ENCODE measurements at regions not wholly inside any gene's neighbourhood (a gene's known extent, or its start where the extent isn't known, plus 50 kb on each side); places are given as distances from the start of the nearest gene placed in this dataset.

GRCh38 chr9:107176436-107177151, 106.5 kb upstream of the RAD23B start:
- H3K27me3 ChIP-seq (ENCODE audit: control insufficient read depth, insufficient read depth, low read length), result no peaks in the 10 kb centered on the region
- peak; percentile 15 to 42 for DNase-seq
- H3K27ac ChIP-seq (ENCODE audit: low read length), result no peak overlapping the region
- H3K4me3 ChIP-seq (ENCODE audit: low read length), result no peak overlapping the region
- H3K9me3 ChIP-seq (ENCODE audit: control insufficient read depth, low read depth, low read length), result no peaks in the 10 kb centered on the region
- 100% methylated on average over 1 of the region's 12 CpGs for WGBS (ENCODE audit: insufficient coverage, low lambda C conversion rate)
- H3K4me1 ChIP-seq (ENCODE audit: control insufficient read depth, insufficient read depth, low read length), result peaks cover 24% of the 10 kb centered on the region
- H3K36me3 ChIP-seq (ENCODE audit: control insufficient read depth, insufficient read depth, low read length), result no peaks in the 10 kb centered on the region

GRCh38 chr9:107177243-107177839, 105.7 kb upstream of the RAD23B start:
- Histone ChIP-seq H3K27me3 (ENCODE audit: control insufficient read depth, insufficient read depth, low read length) (no peaks in the 10 kb centered on the region), H3K4me3 (ENCODE audit: low read length) (no peak overlapping the region), H3K4me1 (ENCODE audit: control insufficient read depth, insufficient read depth, low read length) (peaks cover 24% of the 10 kb centered on the region), H3K27ac (ENCODE audit: low read length) (no peak overlapping the region), H3K9me3 (ENCODE audit: control insufficient read depth, low read depth, low read length) (peaks cover 4% of the 10 kb centered on the region), H3K36me3 (ENCODE audit: control insufficient read depth, insufficient read depth, low read length) (no peaks in the 10 kb centered on the region)
- no peak for DNase-seq
- no CpG with 5 or more reads among the region's 7 CpGs for WGBS (ENCODE audit: insufficient coverage, low lambda C conversion rate)

GRCh38 chr9:107177857-107178256, 105.2 kb upstream of the RAD23B start:
- DNase-seq, result peak; percentile 43 to 81

GRCh38 chr9:107178293-107178692, 104.8 kb upstream of the RAD23B start:
- no CpG with 5 or more reads among the region's 3 CpGs for WGBS (ENCODE audit: insufficient coverage, low lambda C conversion rate)
- Histone ChIP-seq H3K9me3 (ENCODE audit: control insufficient read depth, low read depth, low read length) (peaks cover 13% of the 10 kb centered on the region), H3K4me3 (ENCODE audit: low read length) (no peak overlapping the region), H3K27ac (ENCODE audit: low read length) (peak overlapping the region; percentile 21), H3K36me3 (ENCODE audit: control insufficient read depth, insufficient read depth, low read length) (no peaks in the 10 kb centered on the region), H3K4me1 (ENCODE audit: control insufficient read depth, insufficient read depth, low read length) (peaks cover 24% of the 10 kb centered on the region), H3K27me3 (ENCODE audit: control insufficient read depth, insufficient read depth, low read length) (no peaks in the 10 kb centered on the region)
- peak; percentile 10 to 73 for DNase-seq

More at GRCh38 chr9:107177857-107178256, 105.2 kb upstream of the RAD23B start:
- H3K9me3 ChIP-seq (ENCODE audit: control insufficient read depth, low read depth, low read length), result peaks cover 9% of the 10 kb centered on the region
- H3K4me1 ChIP-seq (ENCODE audit: control insufficient read depth, insufficient read depth, low read length), result peaks cover 24% of the 10 kb centered on the region
- H3K27me3 ChIP-seq (ENCODE audit: control insufficient read depth, insufficient read depth, low read length), result no peaks in the 10 kb centered on the region
- H3K4me3 ChIP-seq (ENCODE audit: low read length), result no peak overlapping the region
- WGBS (ENCODE audit: insufficient coverage, low lambda C conversion rate), result no CpG with 5 or more reads among the region's 5 CpGs
- peak overlapping the region; percentile 21 for H3K27ac ChIP-seq (ENCODE audit: low read length)
- H3K36me3 ChIP-seq (ENCODE audit: control insufficient read depth, insufficient read depth, low read length), result no peaks in the 10 kb centered on the region

- H3K36me3 ChIP-seq (ENCODE audit: control insufficient read depth, insufficient read depth, low read length), result no peaks in the 10 kb centered on the region
- no peaks in the 10 kb centered on the region for H3K27me3 ChIP-seq (ENCODE audit: control insufficient read depth, insufficient read depth, low read length)
- H3K9me3 ChIP-seq (ENCODE audit: control insufficient read depth, low read depth, low read length), result peaks cover 13% of the 10 kb centered on the region
- no peak overlapping the region for H3K4me3 ChIP-seq (ENCODE audit: low read length)
- peaks cover 19% of the 10 kb centered on the region for H3K4me1 ChIP-seq (ENCODE audit: control insufficient read depth, insufficient read depth, low read length)
- WGBS (ENCODE audit: insufficient coverage, low lambda C conversion rate), result no CpG with 5 or more reads among the region's 1 CpG
- H3K27ac ChIP-seq (ENCODE audit: low read length), result no peak overlapping the region
- DNase-seq, result no peak
Observed at GRCh38 chr9:107180206-107180605, 102.9 kb upstream of the RAD23B start.

GRCh38 chr9:107183176-107183575, 99.9 kb upstream of the RAD23B start:
- DNase-seq, result no peak
- peaks cover 2% of the 10 kb centered on the region for H3K4me1 ChIP-seq (ENCODE audit: control insufficient read depth, insufficient read depth, low read length)
- no peaks in the 10 kb centered on the region for H3K36me3 ChIP-seq (ENCODE audit: control insufficient read depth, insufficient read depth, low read length)
- peaks cover 13% of the 10 kb centered on the region for H3K9me3 ChIP-seq (ENCODE audit: control insufficient read depth, low read depth, low read length)
- H3K27me3 ChIP-seq (ENCODE audit: control insufficient read depth, insufficient read depth, low read length), result no peaks in the 10 kb centered on the region
- H3K27ac ChIP-seq (ENCODE audit: low read length), result no peak overlapping the region
- no peak overlapping the region for H3K4me3 ChIP-seq (ENCODE audit: low read length)

GRCh38 chr9:107188376-107188775, 94.7 kb upstream of the RAD23B start:
- whole genome bisulfite sequencing (ENCODE audit: insufficient coverage, low lambda C conversion rate), result no CpG with 5 or more reads among the region's 1 CpG
- no peaks in the 10 kb centered on the region for H3K27me3 ChIP-seq (ENCODE audit: control insufficient read depth, insufficient read depth, low read length)
- no peaks in the 10 kb centered on the region for H3K9me3 ChIP-seq (ENCODE audit: control insufficient read depth, low read depth, low read length)
- H3K4me1 ChIP-seq (ENCODE audit: control insufficient read depth, insufficient read depth, low read length), result peaks cover 6% of the 10 kb centered on the region
- H3K27ac ChIP-seq (ENCODE audit: low read length), result no peak overlapping the region
- H3K36me3 ChIP-seq (ENCODE audit: control insufficient read depth, insufficient read depth, low read length), result no peaks in the 10 kb centered on the region
- no peak for DNase-seq
- H3K4me3 ChIP-seq (ENCODE audit: low read length), result no peak overlapping the region

GRCh38 chr9:107190061-107190935, 92.8 kb upstream of the RAD23B start:
- peaks cover 6% of the 10 kb centered on the region for H3K4me1 ChIP-seq (ENCODE audit: control insufficient read depth, insufficient read depth, low read length)
- 0% methylated on average over 1 of the region's 3 CpGs for WGBS (ENCODE audit: insufficient coverage, low lambda C conversion rate)
- H3K27ac ChIP-seq (ENCODE audit: low read length), result no peak overlapping the region
- no peaks in the 10 kb centered on the region for H3K27me3 ChIP-seq (ENCODE audit: control insufficient read depth, insufficient read depth, low read length)
- H3K9me3 ChIP-seq (ENCODE audit: control insufficient read depth, low read depth, low read length), result no peaks in the 10 kb centered on the region
- no peaks in the 10 kb centered on the region for H3K36me3 ChIP-seq (ENCODE audit: control insufficient read depth, insufficient read depth, low read length)
- peak in 1 of 2 donors; percentile 50 for DNase-seq
- no peak overlapping the region for H3K4me3 ChIP-seq (ENCODE audit: low read length)

GRCh38 chr9:107190936-107191290, 92.2 kb upstream of the RAD23B start:
- Histone ChIP-seq H3K9me3 (ENCODE audit: control insufficient read depth, low read depth, low read length) (no peaks in the 10 kb centered on the region), H3K27ac (ENCODE audit: low read length) (no peak overlapping the region), H3K27me3 (ENCODE audit: control insufficient read depth, insufficient read depth, low read length) (no peaks in the 10 kb centered on the region), H3K36me3 (ENCODE audit: control insufficient read depth, insufficient read depth, low read length) (no peaks in the 10 kb centered on the region), H3K4me3 (ENCODE audit: low read length) (no peak overlapping the region), H3K4me1 (ENCODE audit: control insufficient read depth, insufficient read depth, low read length) (peaks cover 6% of the 10 kb centered on the region)
- DNase-seq, result no peak
- no CpG with 5 or more reads among the region's 5 CpGs for WGBS (ENCODE audit: insufficient coverage, low lambda C conversion rate)

GRCh38 chr9:107193251-107193650, 89.8 kb upstream of the RAD23B start:
- DNase-seq, result no peak
- H3K4me1 ChIP-seq (ENCODE audit: control insufficient read depth, insufficient read depth, low read length), result peaks cover 6% of the 10 kb centered on the region
- no peaks in the 10 kb centered on the region for H3K36me3 ChIP-seq (ENCODE audit: control insufficient read depth, insufficient read depth, low read length)
- H3K27me3 ChIP-seq (ENCODE audit: control insufficient read depth, insufficient read depth, low read length), result no peaks in the 10 kb centered on the region
- H3K27ac ChIP-seq (ENCODE audit: low read length), result no peak overlapping the region
- H3K4me3 ChIP-seq (ENCODE audit: low read length), result no peak overlapping the region
- H3K9me3 ChIP-seq (ENCODE audit: control insufficient read depth, low read depth, low read length), result no peaks in the 10 kb centered on the region
- 100% methylated on average over 1 of the region's 3 CpGs for WGBS (ENCODE audit: insufficient coverage, low lambda C conversion rate)
